ENCODE measurements at regions not wholly inside any gene's neighbourhood (a gene's known extent, or its start where the extent isn't known, plus 50 kb on each side); places are given as distances from the start of the nearest gene placed in this dataset.

GRCh38 chr11:92834296-92835020, 135.0 kb upstream of the MTNR1B start:
- Histone ChIP-seq H3K27me3 (no peaks in the 10 kb centered on the region), H3K27ac (no peak overlapping the region), H3K9me3 (no peaks in the 10 kb centered on the region), H3K36me3 (peaks cover 0 to 4% of the 10 kb centered on the region in 2 donors), H3K4me1 (no peaks in the 10 kb centered on the region), H3K4me3 (no peak overlapping the region)
- no peak for DNase-seq (ENCODE audit: low spot score in 2 of 2)
- TF ChIP-seq, protein P1, sequence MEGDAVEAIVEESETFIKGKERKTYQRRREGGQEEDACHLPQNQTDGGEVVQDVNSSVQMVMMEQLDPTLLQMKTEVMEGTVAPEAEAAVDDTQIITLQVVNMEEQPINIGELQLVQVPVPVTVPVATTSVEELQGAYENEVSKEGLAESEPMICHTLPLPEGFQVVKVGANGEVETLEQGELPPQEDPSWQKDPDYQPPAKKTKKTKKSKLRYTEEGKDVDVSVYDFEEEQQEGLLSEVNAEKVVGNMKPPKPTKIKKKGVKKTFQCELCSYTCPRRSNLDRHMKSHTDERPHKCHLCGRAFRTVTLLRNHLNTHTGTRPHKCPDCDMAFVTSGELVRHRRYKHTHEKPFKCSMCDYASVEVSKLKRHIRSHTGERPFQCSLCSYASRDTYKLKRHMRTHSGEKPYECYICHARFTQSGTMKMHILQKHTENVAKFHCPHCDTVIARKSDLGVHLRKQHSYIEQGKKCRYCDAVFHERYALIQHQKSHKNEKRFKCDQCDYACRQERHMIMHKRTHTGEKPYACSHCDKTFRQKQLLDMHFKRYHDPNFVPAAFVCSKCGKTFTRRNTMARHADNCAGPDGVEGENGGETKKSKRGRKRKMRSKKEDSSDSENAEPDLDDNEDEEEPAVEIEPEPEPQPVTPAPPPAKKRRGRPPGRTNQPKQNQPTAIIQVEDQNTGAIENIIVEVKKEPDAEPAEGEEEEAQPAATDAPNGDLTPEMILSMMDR (IDR thresholded peaks at IDR 0.05), result no peak
- intact Hi-C loops (cut with DNase I), result no loop called here

DNA sequence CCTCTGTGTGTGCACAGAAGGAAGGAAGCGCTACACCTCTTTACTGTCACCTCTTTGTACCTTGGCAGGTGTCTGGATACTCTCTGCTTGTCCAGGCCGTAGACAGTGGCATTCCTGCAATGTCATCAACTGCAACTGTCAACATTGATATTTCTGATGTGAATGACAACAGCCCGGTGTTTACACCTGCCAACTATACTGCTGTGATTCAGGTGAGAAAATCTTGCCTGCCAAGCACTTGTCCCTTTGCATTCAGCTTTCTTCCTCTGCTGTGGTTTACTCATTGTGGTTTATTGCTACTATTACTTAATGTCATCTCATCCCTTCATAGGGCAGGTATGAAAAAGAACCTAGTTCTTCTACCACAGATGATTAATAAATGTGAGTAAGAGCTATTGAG, 131.9 kb upstream of the MTNR1B start:
- H3K9me3 ChIP-seq, result no peaks in the 10 kb centered on the region
- no peak overlapping the region for H3K4me3 ChIP-seq

GRCh38 chr11:92838759-92839310, 130.6 kb upstream of the MTNR1B start:
- H3K27me3 ChIP-seq, result no peaks in the 10 kb centered on the region
- intact Hi-C loops (cut with DNase I), result no loop called here
- no peak for DNase-seq (ENCODE audit: low spot score in 2 of 2)
- H3K9me3 ChIP-seq, result no peaks in the 10 kb centered on the region
- no peak overlapping the region for H3K27ac ChIP-seq
- H3K4me3 ChIP-seq, result no peak overlapping the region
- peaks cover 0 to 4% of the 10 kb centered on the region in 2 donors for H3K36me3 ChIP-seq
- TF ChIP-seq, protein P1 (IDR thresholded peaks at IDR 0.05), result no peak
- no peaks in the 10 kb centered on the region for H3K4me1 ChIP-seq

More for the DNA sequence above, 131.9 kb upstream of the MTNR1B start:
- Histone ChIP-seq H3K4me1 (no peaks in the 10 kb centered on the region), H3K27me3 (no peaks in the 10 kb centered on the region), H3K27ac (no peak overlapping the region), H3K36me3 (peaks cover 0 to 4% of the 10 kb centered on the region in 2 donors)
- TF ChIP-seq, protein P1 (IDR thresholded peaks at IDR 0.05), result no peak
- DNase-seq (ENCODE audit: low spot score in 2 of 2), result no peak
- intact Hi-C loops (cut with DNase I), result no loop called here

DNA sequence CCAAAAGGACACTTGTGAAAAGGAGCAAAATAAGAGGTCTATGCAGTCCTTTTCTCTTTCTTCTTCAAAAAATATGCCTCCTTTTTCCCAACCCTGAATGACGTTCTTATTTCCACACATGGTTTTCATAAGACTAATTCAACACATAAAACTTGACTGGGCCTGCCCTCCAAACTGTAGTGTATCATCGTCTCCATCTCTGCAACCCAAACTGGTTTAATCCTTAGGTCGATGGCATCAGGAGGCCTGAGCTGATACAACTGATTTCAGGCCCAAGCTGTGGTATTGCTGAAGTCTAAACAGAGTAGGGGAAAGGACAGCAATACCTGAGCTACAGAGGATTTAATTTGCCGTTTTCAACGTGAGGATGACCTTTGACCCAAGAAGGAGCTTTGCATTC, 130.0 kb upstream of the MTNR1B start:
- Histone ChIP-seq H3K27me3 (no peaks in the 10 kb centered on the region), H3K4me1 (no peaks in the 10 kb centered on the region), H3K27ac (no peak overlapping the region), H3K36me3 (peaks cover 0 to 4% of the 10 kb centered on the region in 2 donors), H3K9me3 (no peaks in the 10 kb centered on the region), H3K4me3 (no peak overlapping the region)
- intact Hi-C loops (cut with DNase I), result no loop called here
- TF ChIP-seq, protein P1 (IDR thresholded peaks at IDR 0.05), result no peak
- DNase-seq (ENCODE audit: low spot score in 2 of 2), result no peak

- intact Hi-C loops (cut with DNase I), result no loop called here
- H3K27me3 ChIP-seq, result no peaks in the 10 kb centered on the region
Observed at GRCh38 chr11:92841719-92842118, 127.7 kb upstream of the MTNR1B start.

More at GRCh38 chr11:92841719-92842118, 127.7 kb upstream of the MTNR1B start:
- H3K4me3 ChIP-seq, result no peak overlapping the region
- no peak overlapping the region for H3K27ac ChIP-seq
- TF ChIP-seq, protein P1 (IDR thresholded peaks at IDR 0.05), result no peak
- no peaks in the 10 kb centered on the region for H3K9me3 ChIP-seq
- no peaks in the 10 kb centered on the region for H3K4me1 ChIP-seq
- peaks cover 0 to 4% of the 10 kb centered on the region in 2 donors for H3K36me3 ChIP-seq
- no peak for DNase-seq (ENCODE audit: low spot score in 2 of 2)

Data from ascending aorta (tissue), 2 donors.